ENCODE measurements at regions not wholly inside any gene's neighbourhood (a gene's known extent, or its start where the extent isn't known, plus 50 kb on each side); places are given as distances from the start of the nearest gene placed in this dataset.

- TF ChIP-seq CUX1 (CRISPR knock-in tag; IDR thresholded peaks at IDR 0.05) = no peak
Measured at GRCh38 chr14:34380471-34380845, 81.6 kb downstream of the SPTSSA start (continued).

GRCh38 chr14:34379816-34380470 lies 82.1 kb downstream of the SPTSSA start:
- Histone ChIP-seq H3K9me1 (ENCODE audit: control insufficient read depth, insufficient read depth, low read length) (no peaks in the 10 kb centered on the region), H3K9ac (ENCODE audit: insufficient read depth in 1 of 2, low read depth in 2 of 2, low read length in 2 of 2) (no peak overlapping the region), H3K27ac (ENCODE audit: extremely low read depth, low read depth, low read length) (no peak overlapping the region), H3K79me2 (ENCODE audit: control insufficient read depth, insufficient read depth, low read length) (no peaks in the 10 kb centered on the region), H3K27me3 (ENCODE audit: control insufficient read depth in 2 of 2, insufficient read depth in 2 of 2, low read length in 2 of 2) (peaks cover 0 to 11% of the 10 kb centered on the region in 2 experiments; a peak in 3 of 5 replicates), H3K9me3 (replicated peaks; ENCODE audit: control insufficient read depth, insufficient read depth, low read depth, low read length) (no peaks in the 10 kb centered on the region), H3K4me2 (ENCODE audit: insufficient read depth, low read length) (no peak overlapping the region), H3K36me3 (ENCODE audit: control insufficient read depth, insufficient read depth, low read length) (no peaks in the 10 kb centered on the region), H3K4me3 (no peak overlapping the region), H2AFZ (ENCODE audit: low read depth, low read length) (no peak overlapping the region), H3K4me1 (replicated peaks in 1 of 2; ENCODE audit: control insufficient read depth in 2 of 2, insufficient read depth in 2 of 2, low read length in 2 of 2) (no peaks in the 10 kb centered on the region), H4K20me1 (replicated peaks; ENCODE audit: control insufficient read depth, insufficient read depth, low read length) (no peaks in the 10 kb centered on the region)
- POLR2A ChIA-PET = no interaction called here
- DNase-seq (ENCODE audit: extremely low read depth in 1 of 4, low spot score in 3 of 4) = no peak
- no peak for FAIRE-seq
- intact Hi-C loops (cut with micrococcal nuclease) (no loop called here), in situ Hi-C loops (cut with MboI) (no loop called here)
- ATAC-seq = no peak
- no TSS peak for BruUV-seq (replicated peaks)
- CTCF ChIA-PET (ENCODE audit: low intra/inter-chr PET ratio) = no interaction called here
- TF ChIP-seq SMAD2 (IDR thresholded peaks at IDR 0.05; ENCODE audit: low read depth, low read length) (no peak), PTTG1 (tag; IDR thresholded peaks at IDR 0.05; ENCODE audit: low read depth) (no peak), CREB1 (IDR thresholded peaks at IDR 0.05) (no peak), CREB1 (CRISPR knock-in tag; IDR thresholded peaks at IDR 0.05) (no peak), CHAMP1 (IDR thresholded peaks at IDR 0.05) (no peak), TEAD2 (tag; IDR thresholded peaks at IDR 0.05) (no peak), ILK (tag; IDR thresholded peaks at IDR 0.05; ENCODE audit: borderline replicate concordance, low read depth) (no peak), PRPF4 (IDR thresholded peaks at IDR 0.05; ENCODE audit: insufficient read depth, low read depth, low read length, poor library complexity, severe bottlenecking) (no peak), SMARCB1 (IDR thresholded peaks at IDR 0.05; ENCODE audit: insufficient read length, low read depth) (no peak), SAFB (IDR thresholded peaks at IDR 0.05; ENCODE audit: borderline replicate concordance, low read depth, low read length) (no peak)
- 0% methylated on average over 4 of the region's 4 CpGs for WGBS (ENCODE audit: insufficient coverage, low coverage, missing lambda C conversion rate)

All from K562 (cell line).